Occipital lobe (tissue), 1 donor: ENCODE measurements at regions not wholly inside any gene's neighbourhood (a gene's known extent, or its start where the extent isn't known, plus 50 kb on each side); places are given as distances from the start of the nearest gene placed in this dataset.

Experiments used
- DNase-seq: peaks from one replicate; lab custom pipeline; 2025; lab: John Stamatoyannopoulos, UW

- no peak for DNase-seq
These were observed 102.9 kb downstream of the CTTN start for GRCh38 chr11:70501051-70501901.

GRCh38 chr11:70501933-70502540, 103.7 kb downstream of the CTTN start:
- DNase-seq = no peak

GRCh38 chr11:70502677-70503467, 104.5 kb downstream of the CTTN start:
- no peak for DNase-seq

- no peak for DNase-seq
These were observed 105.3 kb downstream of the CTTN start for GRCh38 chr11:70503468-70504221.

GRCh38 chr11:70504246-70505020, 106.1 kb downstream of the CTTN start:
- no peak for DNase-seq

- no peak for DNase-seq
These were observed 107.0 kb downstream of the CTTN start for GRCh38 chr11:70505331-70505731.

- DNase-seq = no peak
These were observed 107.7 kb downstream of the CTTN start for GRCh38 chr11:70505761-70506657.

- DNase-seq = no peak
These were observed 108.3 kb downstream of the CTTN start for GRCh38 chr11:70506658-70506970.

- DNase-seq = no peak
These were observed 108.7 kb downstream of the CTTN start for GRCh38 chr11:70506986-70507385.

- no peak for DNase-seq
These were observed 109.3 kb downstream of the CTTN start for GRCh38 chr11:70507466-70508230.

- DNase-seq = no peak
These were observed 109.8 kb downstream of the CTTN start for GRCh38 chr11:70508231-70508480.

- DNase-seq = no peak
These were observed 111.1 kb downstream of the CTTN start for GRCh38 chr11:70509476-70509875.

GRCh38 chr11:70510106-70510505, 111.8 kb downstream of the CTTN start:
- DNase-seq = no peak

- no peak for DNase-seq
These were observed 112.2 kb downstream of the CTTN start for GRCh38 chr11:70510571-70510970.

- DNase-seq = no peak
These were observed 113.0 kb downstream of the CTTN start for GRCh38 chr11:70511345-70511744.

- DNase-seq = no peak
These were observed 114.4 kb downstream of the CTTN start for GRCh38 chr11:70512716-70513115.

- no peak for DNase-seq
These were observed 118.9 kb downstream of the CTTN start for GRCh38 chr11:70517203-70517602.

- no peak for DNase-seq
These were observed 119.9 kb downstream of the CTTN start for GRCh38 chr11:70517988-70518907.
